ENCODE measurements at regions not wholly inside any gene's neighbourhood (a gene's known extent, or its start where the extent isn't known, plus 50 kb on each side); places are given as distances from the start of the nearest gene placed in this dataset.
"Not testable (repeated sequence)": the region's sequence is repeated elsewhere in the genome, so short reads cannot be mapped to it uniquely, and the experiment has no call there.

DNA sequence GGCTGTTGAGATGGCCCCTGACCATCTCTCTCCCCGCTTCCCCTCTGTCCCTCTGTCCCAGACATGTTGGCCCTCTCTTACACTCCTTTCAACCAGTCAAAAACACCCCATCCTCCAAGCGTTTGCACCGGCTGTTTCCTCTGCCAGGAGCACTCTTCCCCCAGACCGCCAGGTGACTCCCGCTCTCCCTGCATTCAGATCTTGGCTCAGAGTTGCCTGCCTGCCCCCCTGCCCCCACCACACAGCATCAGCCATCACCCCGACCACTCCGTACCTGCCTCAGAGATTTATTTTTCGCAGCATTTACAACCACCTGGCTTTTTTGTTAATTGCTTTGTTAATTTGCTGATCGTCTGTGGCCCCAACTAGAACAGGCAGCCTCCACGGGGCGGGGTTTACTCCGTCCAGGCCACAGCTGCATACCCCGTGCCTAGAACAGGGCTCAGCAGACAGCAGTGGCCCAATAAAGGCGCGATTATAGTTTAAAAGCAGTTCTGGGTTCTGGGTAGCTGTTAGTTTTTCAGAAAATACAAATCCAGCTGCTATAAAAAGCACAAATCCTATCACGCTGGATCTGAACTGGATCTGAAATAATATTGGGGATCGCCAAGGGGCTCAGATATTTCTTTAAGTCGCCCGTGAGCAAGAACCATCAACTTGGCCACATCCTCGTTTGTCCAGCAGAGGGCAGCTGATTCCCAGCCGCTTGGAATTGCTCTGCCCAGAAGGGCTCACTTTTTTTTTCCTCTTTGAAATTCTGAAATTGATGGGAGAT, 173.6 kb downstream of the IRF8 start:
- FAIRE-seq (peak; percentile 82), DNase-seq (ENCODE audit: insufficient read length, low spot score) (peak; percentile 65)

DNA sequence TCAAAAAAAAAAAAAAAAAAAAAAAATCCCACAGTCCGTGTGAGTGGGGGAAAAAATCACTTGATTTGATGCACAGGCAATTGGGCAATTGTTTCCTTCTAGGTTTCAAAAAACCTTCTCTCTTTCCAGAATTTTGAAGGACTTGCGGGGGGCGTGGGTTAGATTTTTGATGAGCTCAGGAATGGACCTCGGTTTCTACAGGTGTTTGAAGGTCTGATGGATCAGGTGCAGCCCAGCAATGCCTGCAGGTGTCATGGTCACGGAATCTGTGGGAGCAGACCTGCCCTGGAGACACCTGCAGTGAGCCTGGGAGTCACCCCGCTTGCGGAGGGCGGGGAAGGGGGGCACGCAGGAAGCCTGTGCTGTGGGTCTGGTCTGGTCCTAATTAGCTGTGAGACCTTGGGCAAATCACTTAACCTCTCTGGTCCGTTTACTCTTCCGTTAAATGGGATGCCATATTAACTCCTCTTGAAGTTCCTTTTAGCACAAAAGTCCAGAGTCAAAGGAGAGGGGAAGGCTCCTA, 174.2 kb downstream of the IRF8 start:
- DNase-seq (ENCODE audit: insufficient read length, low spot score) (no peak), FAIRE-seq (no peak)

DNA sequence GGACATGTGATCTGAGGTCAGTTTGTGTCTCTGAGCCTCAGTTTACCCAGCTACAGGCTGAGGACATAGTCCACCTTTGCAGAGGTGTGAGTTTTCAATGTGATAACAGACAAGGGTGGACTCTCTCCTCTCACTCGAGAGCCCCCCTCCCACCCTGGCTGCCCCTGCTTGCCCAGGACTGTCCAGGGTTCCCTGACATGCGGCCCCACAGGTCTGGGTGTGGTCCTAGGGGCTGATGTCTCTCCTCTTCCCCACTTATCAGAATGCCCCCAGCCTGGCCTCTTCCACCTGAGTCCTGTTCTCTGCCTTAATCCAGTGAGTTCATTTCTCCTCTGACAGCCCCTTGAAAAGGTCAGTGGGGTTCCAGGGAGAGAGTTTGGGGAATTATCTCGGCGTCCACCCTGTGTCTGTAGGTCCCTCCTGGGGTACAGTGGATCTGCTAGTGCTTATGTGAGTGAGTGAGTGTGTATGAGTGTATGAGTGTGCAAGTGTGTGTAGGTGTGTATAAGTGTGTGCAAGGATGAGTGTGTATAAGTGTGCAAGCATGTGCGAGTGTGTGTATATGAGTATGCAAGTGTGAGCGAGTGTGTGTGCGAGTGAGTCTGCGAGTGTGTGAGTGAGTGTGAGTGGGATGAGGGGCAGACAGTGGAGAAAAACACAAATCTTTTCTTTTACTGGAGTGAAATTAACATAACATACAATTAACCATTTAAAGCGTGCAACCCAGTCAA, 175.0 kb downstream of the IRF8 start:
- FAIRE-seq, result no peak
- no peak for DNase-seq (ENCODE audit: insufficient read length, low spot score)

DNA sequence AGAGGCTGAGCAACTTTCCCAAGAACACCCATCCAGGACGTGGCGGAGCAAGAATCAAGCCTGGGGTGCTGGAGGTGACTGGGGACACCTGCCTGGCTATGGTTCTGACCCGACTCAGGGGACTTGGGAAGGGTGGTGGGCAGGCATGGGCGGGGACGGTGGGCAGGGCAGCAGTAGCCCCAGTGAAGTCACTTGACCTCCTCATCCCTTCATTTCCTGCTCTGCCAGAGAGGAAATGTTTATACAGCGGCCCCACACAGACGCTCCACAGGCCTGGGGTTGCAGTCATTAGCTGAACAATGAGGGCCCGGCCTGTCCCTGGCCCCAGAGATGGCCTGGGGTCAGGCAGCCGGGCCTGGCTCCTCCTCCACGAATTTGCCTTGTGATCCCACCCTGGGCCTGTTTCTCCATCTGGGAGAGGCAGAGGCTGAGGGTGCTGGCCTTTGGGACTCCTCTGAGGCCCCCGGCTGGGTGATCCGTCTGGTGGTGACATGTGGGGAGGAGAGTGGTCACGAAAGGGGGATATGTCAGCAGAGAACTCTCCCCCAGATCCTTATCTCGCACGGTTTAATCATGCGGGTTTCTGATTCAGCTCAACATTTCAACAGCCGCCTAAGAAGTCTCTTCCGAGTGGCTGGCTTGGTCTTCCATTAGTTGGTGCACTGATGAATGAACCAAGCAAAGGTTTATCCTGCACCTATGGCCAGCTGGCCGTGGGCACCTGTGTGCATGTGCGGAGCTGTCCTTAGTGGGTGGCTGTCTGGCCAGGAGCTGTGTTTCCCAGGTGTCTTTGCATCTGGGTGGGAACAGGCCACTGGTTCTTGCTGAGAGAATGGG, 175.9 kb downstream of the IRF8 start:
- DNase-seq (ENCODE audit: insufficient read length, low spot score) (no peak), FAIRE-seq (no peak)

DNA sequence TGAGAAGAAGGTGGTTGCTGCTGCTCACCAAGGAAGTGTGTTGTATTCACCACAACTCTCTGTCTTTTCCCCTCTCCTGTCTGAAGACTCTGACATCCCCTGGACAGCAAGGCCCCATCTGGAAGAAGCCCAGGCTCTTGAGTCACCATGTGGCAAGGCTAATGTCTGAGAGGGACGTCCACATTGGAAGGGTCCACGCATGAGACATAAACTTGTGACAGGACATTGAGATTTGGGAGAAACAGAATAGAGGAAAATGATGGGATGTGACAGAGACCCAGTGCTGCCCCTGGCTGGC, 176.5 kb downstream of the IRF8 start:
- DNase-seq (ENCODE audit: insufficient read length, low spot score) (no peak), FAIRE-seq (no peak)

DNA sequence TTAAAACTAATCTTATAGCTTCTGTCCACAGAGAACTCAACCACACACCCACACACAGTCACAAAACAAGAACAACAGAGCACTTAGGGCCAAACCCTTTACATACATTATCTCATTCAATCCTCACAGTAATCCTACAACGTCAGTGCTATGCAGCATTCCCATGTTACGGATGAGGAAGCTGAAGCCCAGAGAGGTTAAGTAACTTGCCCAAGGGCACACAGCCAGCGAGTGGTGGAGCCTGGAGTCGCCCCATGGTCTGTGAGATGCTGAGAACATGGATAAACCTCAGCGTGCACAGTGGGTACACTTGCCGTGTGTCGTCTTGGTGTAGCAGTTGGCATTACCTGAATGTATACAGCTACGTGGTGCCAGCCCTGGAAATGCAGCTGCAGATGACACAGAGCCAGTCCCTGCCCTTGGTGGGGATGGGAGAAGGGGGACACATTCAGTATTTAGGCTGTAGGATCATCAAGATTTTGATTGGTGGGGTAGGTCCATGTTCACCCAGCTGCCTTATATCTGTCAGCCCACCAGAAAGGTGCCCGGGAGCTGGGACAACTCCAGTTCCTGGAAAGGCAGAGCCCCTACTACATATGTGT, 177.0 kb downstream of the IRF8 start:
- DNase-seq (ENCODE audit: insufficient read length, low spot score), result no peak
- no peak for FAIRE-seq

DNA sequence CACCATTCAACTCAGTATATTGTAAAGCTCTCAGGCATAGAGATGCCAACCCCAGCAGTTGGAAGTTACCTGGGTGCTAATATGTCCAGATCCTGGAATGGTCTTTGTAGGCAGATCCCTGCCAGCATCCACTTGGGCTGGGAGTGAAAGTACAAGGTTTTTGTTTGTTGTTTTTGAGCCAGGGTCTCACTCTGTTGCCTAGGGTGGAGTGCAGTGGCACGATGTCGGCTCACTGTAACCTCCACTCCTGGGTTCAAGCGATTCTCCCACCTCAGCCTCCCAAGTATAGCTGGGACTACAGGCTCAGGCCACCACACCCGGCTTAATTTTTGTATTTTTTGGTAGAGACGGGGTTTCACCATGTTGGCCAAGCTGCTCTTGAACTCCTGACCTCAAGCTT, 177.6 kb downstream of the IRF8 start:
- FAIRE-seq (no peak), DNase-seq (ENCODE audit: insufficient read length, low spot score) (no peak)

DNA sequence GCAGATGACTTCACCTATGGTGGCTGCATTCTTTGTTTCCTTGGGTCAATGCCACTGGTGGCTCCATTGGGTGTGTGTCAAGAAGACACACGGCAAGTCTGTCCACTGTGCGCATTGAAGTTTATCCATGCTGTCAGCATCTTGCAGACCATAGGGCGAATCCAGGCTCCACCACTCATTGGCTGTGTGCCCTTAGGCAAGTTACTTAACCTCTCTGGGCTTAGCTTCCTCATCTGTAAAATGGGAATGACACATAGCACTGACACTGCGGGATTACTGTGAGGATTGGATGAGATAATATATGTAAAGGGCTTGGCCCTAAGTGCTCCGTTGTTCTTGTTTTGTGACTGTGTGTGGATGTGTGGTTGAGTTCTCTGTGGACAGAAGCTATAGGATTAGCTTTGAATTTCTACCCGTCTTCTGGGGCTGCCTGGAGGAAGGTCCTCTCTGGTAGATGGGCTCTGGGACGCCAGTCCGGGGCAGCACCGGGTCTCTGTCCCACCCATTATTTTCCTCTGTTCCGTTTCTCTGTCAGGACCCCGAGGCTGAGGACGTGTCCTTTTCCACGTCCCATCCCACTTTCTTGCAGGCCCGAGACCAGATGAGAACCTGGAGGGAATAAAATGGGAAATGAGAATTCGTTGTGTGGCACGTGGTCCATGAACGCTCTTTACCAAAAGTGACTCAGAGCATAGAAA, 178.4 kb downstream of the IRF8 start:
- FAIRE-seq (no peak), DNase-seq (ENCODE audit: insufficient read length, low spot score) (no peak)

DNA sequence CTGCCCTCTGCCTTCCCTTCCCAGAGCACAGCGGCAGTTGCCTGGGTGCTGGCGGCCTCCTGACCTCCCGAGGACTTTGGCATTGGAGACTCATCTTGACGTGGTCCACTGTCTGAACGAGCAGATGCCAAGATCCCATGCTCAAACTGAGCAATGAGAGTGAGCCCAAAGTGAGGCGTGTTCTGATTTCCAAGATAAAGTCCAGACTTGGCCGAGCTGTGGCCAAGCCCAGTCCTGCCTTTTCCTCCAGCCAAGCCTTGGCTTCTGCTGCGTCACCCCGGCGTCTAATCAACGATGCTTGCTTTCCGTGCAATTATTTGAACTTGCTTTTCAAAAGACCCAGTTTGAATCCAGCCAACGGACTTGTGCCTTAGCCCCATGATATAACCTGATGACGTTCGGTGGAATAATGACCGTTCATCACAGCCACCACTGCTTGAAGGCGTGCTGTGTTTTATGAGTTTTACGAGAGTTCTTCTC, 179.2 kb downstream of the IRF8 start:
- DNase-seq (ENCODE audit: insufficient read length, low spot score), result no peak
- FAIRE-seq, result no peak

DNA sequence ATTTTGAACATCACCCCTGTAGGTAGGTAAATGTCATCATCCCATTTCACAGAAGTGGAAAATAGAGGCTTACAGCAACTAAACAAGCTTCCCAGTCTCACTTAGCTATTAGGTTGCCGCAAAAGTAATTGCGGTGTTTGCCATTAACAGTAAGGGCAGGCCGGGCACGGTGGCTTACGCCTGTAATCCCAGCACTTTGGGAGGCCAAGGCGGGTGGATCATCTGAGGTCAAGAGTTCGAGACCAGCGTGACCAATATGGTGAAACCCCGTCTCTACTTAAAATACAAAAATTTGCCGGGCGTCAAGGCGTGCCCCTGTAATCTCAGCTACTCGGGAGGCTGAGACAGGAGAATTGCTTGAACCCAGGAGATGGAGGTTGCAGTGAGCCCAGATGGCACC, 179.7 kb downstream of the IRF8 start:
- not testable (repeated sequence) for FAIRE-seq

DNA sequence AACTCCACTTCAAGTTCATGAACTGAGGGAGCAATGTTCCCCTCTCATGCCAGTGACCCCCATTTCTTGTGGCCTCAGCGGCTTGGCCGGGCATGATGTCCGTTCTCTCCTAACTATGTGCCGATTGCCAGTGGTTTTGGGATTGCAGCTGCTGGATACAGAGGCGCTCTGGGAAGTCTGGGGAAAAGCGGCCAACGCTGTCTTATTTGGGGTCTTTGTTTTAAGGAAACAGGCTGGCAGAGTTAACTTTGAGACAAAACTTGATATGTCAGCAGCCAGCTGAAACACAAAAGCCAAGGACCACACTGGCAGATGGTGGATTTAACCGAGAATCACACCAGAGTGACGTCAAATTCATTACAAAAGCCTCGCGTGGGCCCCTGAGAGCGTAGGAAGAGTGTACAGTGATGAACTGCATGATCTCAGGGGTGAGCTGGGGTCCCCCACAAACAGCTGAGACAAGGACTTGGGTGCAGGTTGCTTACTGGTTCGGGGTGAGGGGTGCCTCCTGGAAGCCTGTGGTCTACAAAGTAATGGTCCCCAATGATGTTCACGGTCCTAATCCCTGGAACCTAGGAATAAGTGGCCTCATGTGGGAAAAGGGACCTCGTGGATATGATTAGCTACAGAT, 180.4 kb downstream of the IRF8 start:
- FAIRE-seq (no peak), DNase-seq (ENCODE audit: insufficient read length, low spot score) (no peak)

More for the DNA sequence above, 179.7 kb downstream of the IRF8 start:
- not testable (repeated sequence) for DNase-seq (ENCODE audit: insufficient read length, low spot score)

DNA sequence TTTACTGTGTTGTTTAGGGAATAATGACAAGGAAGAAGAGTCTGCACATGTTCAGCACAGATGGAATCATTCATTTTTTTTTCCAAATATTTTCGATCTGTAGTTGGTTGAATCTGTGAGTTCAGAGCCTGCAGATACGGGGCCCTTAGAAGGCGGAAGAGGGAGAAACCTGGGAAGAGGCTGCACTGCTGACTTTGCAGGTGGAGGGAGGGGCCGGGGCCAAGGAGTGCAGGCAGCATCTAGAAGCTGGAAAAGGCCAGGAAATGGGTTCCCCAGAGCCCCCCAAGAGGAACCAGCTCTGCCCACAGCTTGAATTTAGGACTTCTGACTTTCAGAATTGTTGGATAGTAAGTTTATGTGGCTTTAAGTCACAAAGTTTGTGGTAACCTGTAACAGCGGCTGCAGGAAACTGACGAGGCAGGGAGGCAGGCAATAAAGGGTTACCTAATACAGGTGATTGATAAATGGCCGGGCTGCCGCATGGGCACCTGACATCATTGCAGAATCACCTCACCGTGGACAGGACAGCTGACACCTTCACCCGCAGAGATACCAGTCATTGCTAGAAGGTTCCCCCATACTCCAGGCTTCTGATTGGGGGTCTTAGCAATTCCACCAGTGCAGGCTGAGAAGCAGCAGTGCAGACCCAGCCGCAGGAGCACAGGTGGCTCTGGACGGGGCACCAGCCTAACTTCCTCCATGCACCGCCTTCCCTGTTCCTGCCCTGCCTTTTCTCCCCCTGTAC, 181.3 kb downstream of the IRF8 start:
- no peak for DNase-seq (ENCODE audit: insufficient read length, low spot score)
- no peak for FAIRE-seq

DNA sequence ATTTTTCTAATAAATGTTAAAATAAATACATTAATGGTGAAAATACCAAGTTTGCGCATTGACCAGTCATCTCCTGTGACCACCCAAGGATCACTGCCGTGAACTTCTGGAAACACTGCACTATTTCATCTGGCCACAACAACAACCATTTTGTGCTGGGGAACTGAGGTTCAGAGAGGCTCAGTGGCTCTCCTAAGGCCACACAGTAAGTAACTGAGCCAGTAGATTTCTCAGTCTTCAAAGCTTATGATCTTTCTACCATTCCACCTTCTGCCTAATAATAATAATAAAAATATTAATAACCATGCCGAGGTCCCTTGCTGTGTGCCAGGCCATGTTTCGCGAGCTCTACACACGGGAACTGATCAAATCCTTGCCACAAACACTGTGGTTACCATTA, 182.0 kb downstream of the IRF8 start:
- no peak for DNase-seq (ENCODE audit: insufficient read length, low spot score)
- no peak for FAIRE-seq

DNA sequence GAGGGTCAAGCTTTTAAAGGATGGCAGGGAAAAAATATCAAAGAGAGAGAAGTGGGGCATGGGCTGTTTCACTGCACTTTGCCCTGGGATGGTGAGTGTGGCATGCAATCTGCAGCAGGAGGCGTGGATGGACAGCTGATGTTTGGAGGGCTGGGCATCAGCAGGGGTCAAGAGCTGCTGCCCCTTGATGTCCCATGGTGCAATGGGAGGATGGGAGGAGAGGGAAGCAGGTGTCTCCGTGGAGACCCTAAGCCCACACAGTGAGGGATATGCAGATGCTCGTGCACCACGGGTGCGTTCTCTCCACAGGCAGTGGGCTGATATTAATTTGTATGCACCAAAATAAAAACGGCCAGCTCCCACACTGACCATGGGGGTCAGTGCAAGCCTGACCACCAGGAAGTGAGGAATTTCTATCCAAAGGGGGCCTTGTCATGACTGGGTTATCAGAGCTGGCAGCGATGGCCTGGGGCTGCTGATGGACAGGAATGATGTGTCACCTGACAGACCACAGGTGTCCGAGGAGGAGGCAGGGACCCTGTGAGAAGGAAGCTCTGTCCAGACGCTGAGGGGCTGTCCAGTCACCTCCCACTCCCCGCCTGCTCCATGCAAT, 183.6 kb downstream of the IRF8 start:
- DNase-seq (ENCODE audit: insufficient read length, low spot score), result no peak
- no peak for FAIRE-seq

DNA sequence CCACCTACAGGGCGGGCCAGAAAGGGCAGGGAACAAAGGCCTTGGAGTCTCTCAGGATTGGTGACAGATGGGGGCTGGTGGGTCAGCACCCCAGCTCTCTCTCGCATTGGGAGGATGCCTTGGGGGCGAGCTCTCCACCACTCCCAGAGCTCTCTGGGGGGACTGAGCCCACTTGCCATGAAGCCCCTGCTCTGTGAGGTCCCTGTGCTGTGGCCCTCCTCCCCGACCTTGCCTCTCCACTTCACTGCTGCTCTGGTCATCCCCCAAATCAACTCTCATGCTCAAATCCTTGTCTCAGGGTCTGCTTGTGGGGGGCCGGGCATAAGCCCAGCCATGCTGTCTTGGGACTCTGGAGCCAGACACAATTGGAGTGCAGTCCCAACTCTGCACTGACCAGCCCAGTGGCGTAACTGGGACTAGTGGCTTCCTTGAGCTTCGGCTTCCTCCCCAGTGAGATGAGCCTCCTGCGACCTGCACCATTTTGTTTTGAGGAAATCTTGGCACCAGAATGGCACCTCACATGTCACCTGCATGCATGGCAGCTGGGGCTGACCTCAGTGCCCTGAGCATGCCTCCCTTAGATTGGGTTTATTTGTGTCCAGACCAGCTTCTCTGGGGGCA, 184.5 kb downstream of the IRF8 start:
- FAIRE-seq (no peak), DNase-seq (ENCODE audit: insufficient read length, low spot score) (no peak)

DNA sequence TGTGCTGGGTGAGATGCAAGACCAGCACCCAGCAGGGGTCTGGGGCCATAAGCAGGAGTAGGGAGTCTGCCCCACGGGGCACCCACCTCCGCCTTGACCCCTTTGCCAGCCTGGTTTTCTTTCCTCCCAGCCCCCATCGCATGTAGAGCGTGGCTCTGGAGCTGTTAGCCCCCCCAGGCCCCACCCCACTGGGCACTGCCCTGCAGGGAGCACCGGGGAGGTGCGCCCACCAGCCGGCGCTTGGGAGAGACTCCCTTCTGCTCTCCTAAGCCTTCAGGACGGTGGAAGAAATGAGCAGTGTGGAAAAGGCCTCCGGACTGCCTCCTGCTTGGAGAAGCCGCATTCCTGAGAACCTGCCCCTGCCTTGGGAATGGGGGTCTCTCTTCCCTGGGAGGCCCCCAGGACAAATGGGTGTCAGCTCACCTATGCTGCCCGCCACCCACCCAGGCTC, 186.2 kb downstream of the IRF8 start:
- FAIRE-seq (no peak), DNase-seq (ENCODE audit: insufficient read length, low spot score) (no peak)

DNA sequence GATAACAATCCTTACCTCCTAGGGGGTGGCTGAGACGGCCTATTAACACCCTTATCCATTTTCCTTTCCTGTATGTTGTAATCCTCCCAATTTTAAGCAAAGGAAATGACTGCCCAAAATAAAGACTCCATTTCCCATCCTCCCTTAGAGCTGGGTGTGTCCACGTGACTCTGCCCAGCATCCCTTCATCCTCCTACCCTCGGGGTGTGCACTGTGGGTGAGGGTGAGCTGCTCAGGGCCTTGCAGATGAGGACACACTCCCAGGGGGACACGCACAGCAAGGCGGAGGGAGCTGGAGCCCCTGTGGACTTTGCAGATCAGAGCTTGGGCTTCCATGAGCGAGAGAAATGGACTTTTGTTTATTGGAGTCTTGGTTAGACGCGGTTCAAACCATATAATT, 186.8 kb downstream of the IRF8 start:
- DNase-seq (ENCODE audit: insufficient read length, low spot score) (no peak), FAIRE-seq (no peak)

DNA sequence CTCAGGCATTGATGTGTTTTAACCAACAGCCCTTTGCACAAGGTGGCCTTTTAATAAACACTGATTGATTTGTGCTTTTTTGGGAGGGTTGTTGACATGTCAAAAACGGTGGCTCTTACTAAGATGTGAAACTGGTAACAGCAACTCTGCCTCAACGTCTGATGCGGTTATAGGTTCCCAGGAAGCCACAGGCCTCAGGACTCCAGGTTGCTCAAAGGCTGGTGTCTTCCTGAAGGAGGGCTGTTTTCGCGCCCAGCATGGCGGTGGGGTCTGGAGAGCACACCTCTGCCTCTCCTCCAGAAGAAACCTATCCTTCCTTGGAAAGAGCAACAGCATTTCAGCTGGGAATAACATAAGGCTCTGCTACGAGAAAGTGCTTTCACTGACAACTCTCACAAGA, 187.5 kb downstream of the IRF8 start:
- DNase-seq (ENCODE audit: insufficient read length, low spot score), result no peak
- no peak for FAIRE-seq
